ENCODE measurements at regions not wholly inside any gene's neighbourhood (a gene's known extent, or its start where the extent isn't known, plus 50 kb on each side); places are given as distances from the start of the nearest gene placed in this dataset.
A peak's percentile ranks its signal among the peaks of the same experiment; 100 is the strongest.
"Not testable (repeated sequence)": the region's sequence is repeated elsewhere in the genome, so short reads cannot be mapped to it uniquely, and the experiment has no call there.

DNA sequence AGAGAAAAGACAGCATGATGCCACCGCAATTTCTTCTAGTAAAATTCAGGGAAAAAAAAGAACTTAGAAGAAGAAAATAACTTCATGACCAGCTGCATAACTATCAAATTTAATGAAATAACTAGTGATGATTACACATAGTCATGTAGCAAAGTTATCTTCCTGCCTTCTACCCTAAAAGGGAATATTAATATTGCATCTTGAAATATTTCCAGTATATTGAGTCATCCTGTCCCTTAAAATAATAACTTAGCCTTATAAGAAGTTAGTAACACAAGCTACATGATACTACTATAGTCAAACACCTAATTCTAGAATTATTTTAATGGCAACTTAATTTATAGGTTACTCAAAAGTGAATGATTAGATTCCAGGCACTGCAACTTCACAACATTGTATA lies 289.2 kb downstream of the KLF12 start:
- DNase-seq (ENCODE audit: low read depth) = peak; percentile 36

DNA sequence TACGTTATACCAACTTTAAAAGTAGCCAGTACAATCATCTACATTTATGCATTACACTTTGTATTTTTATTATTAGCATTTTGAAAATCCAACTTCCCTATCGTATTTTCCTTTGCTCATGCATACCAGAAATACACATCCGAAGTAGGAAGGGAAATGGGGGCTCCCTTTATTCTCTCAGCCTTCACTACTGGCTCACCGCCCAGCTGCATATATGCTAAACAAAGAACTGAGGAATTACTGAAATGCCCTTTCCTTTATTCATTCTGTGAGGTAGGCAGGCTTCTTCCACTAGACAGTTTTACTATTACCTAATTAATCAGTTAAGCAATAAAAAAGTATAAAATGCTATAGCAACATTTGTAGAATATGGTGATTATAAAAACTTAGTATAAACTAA lies 291.6 kb downstream of the KLF12 start:
- DNase-seq (ENCODE audit: low read depth) = no peak

DNA sequence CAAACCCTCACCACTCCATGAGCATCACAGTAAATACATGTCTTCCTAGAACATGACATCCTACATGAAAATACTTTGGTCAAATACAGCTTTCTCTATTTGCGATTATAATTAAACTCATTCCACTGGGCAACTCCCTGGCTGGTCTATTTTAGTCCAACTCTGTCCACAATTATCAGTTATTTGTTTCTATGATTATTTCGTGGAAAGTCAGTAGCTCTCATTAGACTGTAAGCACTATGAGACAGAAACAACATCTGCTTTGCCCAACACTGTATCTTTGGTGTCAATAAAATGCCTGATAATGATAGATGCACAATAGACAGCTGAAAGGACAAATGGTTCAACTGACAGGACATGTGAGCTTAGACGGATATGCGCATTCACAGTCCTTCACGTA lies 292.0 kb downstream of the KLF12 start:
- no peak for DNase-seq (ENCODE audit: low read depth)

DNA sequence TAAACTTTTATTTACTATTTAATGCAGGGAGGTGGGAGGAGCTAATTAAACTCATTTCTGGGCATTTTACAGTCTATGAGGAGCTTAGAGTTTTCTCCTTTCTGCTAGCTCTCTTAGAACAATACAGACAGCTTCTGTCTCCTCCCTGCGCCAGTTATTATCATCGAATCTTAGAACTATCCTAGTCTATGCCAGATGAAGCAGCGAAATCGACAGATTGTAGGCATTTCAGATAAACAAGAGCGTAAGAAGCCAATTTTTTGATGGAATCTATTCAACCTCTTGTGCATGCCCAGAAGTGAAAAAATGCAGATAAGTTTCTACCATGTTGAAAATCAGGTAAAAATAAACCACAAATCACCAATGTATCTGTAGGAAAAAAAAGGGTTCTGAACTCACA lies 297.1 kb downstream of the KLF12 start:
- DNase-seq (ENCODE audit: low read depth) = no peak

DNA sequence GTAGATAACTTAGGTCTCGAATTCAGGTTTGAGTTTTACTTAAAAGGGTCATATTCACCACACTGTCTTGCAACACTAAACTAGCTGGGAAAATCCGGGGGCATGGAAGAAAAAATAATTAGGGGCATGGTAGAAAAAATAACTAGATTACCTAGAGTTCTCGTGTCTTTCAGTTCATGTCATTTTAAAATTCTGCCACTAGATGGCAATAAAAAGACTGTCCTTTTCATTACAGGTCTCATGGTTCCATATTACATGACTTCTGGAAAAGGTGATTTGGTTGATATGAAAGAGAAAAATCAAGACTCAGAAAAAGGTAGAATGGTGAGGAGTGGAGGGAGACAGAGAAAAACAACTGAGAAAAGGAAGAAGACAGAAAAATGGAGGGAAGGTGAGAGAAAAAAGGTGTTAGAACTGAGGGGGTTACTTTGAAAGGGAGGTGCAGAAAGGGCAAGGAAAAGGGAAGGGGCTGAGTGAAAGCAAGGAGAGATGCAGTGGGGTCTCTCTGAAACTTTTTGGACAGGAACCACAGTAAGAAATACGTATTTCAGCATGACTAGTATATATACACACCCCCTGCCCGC lies 299.0 kb downstream of the KLF12 start:
- peak; percentile 20 for DNase-seq (ENCODE audit: low read depth)

DNA sequence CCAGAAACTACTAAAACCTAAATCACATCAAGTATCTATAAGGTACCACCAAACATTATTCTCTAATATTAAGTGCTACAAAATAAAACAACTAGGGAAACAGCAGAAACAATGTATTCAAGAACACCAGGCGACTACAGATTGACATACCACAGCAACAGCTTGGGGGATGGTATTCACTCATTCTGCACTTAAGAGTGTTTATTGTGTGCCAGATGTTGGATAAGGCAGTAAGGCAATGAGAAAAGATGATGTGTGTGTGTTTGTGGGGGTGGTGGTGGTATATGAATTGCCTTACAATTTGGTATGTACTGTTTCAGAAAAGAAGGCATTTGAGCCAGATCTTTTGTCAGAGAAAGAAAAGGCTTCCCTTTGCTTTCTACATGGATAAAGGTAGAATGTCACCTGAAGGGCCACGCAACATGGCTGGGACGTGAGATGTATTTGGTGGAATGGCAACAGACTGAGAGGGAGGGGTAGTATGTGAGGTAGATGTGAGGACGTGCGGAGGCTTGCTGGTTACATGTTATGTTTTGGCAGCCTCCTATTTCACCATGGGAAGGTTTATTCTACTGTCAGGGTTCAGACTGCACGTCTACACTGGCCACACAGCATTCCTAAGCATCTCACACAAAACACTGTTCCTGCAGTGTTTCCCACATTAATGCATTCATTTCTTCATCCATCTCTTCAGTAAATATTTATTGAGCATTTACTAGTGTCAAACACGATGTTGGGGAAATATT lies 300.7 kb downstream of the KLF12 start:
- DNase-seq (ENCODE audit: low read depth) = no peak

DNA sequence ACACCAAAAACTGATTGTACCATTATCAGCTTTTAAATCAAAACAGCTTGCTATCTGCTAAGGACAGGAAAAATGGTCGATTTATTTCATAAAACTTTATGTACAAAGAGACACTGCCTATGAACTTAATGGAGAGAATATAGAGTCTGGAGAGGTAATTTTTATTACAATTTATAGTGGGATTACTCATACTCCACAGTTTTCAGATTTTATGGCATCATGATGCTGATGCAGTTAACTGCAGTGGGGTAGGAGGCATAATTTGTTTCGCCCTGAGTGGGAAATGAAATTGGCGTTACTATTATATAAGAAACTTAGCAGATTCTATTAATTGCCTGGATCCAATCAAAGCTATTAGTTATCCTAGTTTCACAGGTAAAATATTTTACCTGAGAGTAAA lies 301.4 kb downstream of the KLF12 start:
- no peak for DNase-seq (ENCODE audit: low read depth)

DNA sequence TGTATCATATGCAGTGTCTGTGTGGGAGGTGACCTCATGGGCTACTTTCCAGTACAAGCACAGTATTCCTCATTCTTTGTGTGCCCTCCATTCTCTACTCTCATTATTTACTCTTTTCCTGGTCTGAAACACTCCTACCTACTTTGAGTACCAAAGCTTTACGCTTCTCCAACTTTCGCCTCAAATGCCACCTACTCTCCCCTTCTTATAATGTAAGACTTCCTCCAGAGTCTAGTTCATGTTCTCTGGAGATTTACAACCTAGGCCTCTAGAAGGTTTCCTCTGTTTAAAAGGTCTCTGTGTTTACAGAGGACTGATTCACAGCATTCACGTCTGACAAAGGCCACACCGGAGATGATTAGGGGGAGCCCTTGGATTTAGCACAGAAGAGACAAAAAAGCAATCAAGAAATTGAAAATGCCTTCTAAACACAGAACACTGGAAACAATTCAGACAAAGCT lies 302.0 kb downstream of the KLF12 start:
- no peak for DNase-seq (ENCODE audit: low read depth)

DNA sequence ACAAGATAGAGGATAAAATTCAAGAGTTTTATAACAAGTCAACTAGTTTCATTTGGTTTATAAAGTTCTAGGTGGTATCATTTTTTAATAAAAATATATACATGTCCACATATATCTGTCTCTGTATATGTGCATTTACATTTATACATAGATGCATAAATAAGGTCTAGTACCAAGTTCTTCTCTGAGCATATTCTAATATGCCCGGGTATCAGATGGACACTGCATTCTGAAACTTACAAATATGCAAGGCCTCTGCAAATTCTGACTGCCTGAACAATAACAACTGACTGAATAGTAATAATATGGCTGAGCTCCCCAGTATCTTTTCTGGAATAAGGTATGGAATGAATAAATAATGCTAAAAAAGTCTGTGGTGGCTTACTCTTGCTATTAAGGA lies 304.8 kb downstream of the KLF12 start:
- no peak for DNase-seq (ENCODE audit: low read depth)

DNA sequence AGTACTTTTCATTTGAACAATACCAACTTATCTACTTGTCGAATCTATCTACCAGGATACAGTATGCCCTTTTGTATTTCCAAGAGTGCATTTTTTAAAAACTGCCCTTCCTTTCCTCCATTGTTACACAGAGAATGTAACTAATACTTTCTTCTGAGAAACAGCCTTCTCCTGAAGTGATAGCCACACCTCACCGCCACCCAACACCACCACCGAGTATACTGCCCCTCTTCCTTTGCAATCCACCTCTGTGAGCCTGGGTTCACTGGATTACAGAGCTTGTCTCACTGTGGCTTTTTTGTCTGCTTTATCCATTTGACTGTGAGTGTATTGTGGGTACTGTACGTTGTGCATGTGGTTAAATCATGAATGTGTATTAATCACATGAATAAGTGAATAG lies 305.4 kb downstream of the KLF12 start:
- no peak for DNase-seq (ENCODE audit: low read depth)

DNA sequence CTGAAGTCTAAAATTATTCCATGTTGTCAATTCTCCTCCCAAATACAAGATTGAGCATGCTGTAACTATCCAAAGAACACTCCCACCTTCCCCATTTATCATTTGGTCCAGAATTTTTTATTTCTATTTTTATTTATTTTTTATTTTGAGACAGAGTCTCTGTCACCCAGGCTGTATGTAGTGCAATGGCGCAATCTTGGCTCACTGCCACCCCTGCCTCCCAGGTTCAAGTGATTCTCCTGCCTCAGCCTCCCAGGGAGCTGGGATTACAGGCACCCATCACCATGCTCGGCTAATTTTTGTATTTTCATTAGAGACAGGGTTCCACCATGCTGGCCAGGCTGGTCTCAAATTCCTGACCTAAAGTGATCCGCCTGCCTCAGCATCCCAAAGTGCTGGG lies 306.8 kb downstream of the KLF12 start:
- DNase-seq (ENCODE audit: low read depth) = no peak

DNA sequence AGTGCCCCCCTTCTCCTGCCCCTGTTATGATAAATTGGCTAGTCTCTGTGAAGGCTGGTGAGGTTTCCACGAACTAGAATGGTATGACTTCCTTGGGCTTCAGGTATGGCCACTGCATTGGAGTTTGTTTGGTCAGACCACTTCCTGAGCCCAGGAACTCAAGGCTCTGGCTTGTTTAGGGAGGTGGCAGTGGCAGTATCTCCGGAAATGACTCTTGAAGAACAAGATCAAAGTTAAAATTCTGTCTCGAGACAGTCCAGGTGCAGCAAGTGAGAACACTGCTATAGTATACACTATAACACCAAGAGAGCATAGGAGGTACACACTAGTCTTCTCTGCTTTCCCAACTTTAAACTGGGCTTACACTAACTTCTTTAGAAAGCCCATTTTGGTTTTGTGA lies 309.1 kb downstream of the KLF12 start:
- DNase-seq (ENCODE audit: low read depth) = no peak

DNA sequence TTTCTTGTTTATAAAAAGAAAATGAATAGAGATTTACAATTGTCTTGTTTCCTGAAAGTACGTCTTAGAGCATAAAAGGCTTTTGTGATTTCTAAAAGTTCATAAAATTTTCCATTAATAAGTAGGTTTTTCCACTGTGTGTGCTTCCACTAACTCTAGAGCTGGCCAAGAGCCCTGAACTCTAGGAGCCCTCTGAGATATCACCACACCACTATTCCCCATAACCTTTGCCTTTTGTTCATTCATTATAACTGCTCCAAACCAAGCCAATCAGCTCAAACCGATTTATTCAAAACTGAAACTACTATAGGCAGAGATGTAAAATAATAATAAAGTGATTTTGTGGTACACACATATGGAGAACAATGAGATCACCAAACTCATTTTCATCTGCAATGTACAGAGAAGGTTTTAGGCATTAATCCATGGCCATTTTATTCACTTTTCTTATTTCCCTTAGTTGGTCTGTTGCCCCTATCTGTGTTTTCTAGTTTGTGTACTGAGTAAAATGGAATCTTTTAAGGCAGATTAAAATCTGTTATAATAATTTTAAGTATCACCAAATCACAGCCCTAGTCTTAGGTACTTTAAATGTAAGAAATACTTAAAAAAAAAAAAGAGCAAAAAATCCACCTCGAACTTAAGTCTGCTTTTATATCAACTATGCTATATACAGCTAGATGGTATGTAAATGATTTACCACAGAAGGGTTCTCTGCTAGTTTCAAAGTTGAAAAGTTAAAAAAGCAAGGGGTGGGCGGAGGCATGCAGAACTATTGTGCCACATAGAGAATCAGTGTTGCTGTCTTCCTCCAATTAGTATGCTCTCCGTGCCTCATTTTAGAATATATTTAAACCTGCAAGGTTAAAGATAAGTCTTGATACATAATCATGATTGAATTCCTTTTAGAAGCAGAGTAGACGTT lies 311.3 kb downstream of the KLF12 start:
- no peak for DNase-seq (ENCODE audit: low read depth)

DNA sequence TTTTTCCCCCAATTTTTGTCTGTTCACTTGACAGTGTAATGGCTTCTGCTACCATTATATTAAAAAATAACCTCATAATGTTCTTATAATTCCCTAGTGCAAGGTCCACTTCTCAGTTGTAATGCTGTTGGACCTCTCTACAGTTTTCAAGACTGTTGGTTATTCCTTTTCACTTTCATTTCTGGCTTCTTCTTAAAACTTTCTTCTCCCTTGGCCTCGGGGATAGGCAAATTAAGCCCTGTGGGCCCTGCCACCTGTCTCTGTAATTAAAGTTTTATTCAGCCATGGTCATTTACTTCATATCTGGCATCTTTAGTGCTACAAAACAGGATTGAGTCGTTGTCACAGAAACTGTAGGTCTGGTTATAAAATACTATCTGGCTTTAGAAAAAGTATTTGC lies 313.5 kb downstream of the KLF12 start:
- no peak for DNase-seq (ENCODE audit: low read depth)

DNA sequence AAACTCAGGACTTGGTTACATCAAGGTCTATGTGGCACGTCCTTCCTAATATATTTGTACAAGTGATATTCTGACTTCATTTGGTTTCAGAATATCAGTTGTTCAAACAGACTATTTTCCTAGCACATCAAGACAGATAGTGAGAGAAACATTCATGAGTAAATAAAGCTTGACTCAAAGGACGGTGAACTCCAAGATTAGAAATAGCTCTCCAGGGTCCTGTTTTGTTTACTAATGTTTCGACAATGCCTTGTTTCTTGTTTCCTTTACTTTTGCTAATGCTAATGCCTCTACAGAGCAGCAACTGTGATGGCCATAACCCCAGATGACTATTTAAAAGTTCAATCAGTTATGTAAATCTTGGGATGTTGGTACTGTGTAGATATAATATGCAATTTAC lies 313.9 kb downstream of the KLF12 start:
- DNase-seq (ENCODE audit: low read depth) = no peak

DNA sequence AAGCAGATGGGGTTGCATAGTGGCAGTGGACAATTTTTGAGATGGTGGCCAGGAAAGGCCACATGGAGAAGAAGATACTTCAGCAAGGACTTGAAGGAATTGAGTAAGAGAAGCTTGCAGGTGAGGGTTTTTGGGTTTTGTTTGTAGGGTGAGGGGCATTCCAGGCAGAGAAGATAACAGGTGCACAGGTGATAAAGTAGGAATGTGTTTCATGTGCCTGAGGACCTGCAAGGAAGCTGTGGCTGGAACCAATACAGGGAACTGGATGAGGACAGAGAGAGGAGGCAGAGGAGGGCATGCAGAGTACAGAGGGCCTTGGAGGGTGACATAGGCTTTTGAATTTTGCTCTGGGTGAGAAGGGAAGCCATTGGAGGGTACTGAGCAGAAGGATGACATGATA lies 314.5 kb downstream of the KLF12 start:
- no peak for DNase-seq (ENCODE audit: low read depth)

DNA sequence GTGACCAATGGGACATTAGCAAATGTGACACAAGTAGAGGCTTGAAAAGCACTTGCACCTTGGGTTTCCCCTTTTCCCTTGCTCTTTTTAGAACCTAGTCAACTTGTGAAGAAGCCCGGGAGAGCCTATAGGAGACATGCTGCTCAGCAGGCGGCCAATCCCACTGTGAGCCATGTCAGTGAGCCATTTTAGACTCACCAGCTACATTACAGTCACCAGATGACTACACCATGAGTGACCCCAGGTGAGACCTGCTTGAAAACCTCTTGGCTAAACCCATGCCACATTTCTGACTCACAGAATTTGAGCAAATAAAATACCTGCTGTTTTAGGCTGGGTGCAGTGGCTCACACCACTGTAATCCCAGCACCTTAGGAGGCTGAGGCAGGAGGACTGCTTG lies 317.5 kb downstream of the KLF12 start:
- no peak for DNase-seq (ENCODE audit: low read depth)

DNA sequence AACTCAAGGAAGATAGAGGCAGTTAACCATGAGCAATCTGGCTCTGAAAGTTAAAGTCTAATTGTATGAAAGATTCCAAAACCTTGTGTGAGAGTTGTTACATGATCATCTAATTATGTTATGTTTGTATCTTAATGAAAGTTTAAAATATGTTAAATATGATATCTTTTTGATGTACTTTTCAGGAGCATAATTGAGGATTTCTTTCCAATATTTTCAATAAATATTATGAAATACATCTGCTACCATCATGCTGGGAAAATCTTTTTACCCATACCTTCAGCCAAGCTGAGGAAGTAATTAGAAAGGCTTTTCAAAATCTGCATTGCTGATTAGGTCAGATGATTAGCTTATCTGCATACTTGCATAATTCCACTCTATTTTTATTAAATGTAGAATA lies 318.4 kb downstream of the KLF12 start:
- DNase-seq (ENCODE audit: low read depth) = no peak

DNA sequence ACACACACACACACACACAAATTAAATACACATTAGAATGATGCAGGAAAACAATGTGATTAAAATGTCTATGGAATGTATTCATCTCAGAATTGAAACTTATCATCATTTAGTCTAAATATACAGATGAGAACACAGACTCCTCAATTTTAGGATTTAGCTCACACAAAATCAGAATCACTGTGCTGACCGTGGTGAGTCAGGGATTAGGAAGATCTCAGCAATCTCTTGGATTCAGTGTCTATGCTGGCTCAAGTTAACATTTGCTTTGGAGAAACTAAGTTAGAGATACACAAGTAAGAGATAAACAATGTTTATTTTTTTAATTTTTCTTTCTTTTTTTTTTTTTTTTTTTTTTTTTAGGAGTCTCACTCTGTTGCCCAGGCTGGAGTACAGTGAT lies 323.6 kb downstream of the KLF12 start:
- no peak for DNase-seq (ENCODE audit: low read depth)

DNA sequence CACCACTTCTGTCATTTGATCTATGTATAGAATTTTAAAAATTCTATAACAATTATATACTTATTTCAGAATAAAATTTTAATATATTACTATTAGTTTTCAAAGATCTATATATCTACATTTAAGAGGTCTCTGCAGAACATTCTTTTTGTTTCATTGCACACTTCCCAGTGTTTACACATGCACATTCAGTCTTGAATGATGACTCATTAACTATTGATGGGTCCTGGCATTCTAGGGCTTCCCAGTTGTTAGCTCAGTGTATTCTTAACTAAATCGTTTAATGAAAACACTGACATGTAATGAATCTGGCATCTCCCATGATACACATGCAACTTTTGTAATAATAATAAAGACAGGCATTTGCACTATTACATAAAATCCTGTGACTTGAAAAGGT lies 324.6 kb downstream of the KLF12 start:
- peak; percentile 11 for DNase-seq (ENCODE audit: low read depth)

DNA sequence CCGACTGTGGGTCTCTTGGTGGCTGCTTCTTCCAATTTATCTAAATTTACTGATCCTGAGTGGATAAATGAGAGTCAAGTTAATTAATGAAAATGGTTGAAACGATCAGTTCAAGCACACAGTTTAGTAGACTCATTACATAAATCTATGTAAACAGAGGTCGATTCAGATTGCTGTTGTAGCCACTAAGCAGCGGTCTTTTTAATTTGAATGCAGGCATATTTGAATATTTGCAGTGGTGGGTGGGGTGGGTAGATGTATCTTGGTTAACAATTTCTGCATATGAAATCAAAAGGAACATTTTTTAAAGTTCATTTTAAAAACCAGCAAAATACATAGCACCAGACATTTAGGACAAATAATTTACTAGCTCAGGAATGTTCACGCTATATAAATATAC lies 325.9 kb downstream of the KLF12 start:
- no peak for DNase-seq (ENCODE audit: low read depth)

DNA sequence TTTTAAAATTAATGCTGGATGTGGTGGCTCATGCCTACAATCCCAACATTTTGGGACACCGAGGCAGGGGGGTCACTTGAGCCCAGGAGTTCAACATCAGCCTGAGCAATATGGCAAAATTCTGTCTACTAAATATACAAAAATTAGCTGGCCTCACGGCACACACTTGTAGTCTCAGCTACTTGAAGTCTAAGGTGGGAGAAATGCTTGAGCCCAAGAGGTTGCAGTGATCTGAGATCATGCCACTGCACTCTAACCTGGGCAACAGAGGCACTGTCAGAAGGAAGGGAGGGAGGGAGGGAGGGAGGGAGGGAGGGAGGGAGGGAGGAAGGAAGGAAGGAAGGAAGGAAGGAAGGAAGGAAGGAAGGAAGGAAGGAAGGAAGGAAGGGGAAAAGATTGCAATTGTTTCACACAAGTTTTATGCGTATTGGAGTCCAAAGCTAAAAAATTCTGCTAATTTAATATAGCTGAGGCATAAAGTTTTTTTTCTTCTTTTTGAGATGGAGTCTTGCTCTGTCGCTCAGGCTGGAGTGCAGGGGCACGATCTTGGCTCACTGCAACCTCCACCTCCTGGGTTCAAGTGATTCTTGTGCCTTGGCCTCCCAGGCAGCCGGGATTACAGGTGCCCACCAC lies 328.8 kb downstream of the KLF12 start:
- not testable (repeated sequence) for DNase-seq (ENCODE audit: low read depth)

DNA sequence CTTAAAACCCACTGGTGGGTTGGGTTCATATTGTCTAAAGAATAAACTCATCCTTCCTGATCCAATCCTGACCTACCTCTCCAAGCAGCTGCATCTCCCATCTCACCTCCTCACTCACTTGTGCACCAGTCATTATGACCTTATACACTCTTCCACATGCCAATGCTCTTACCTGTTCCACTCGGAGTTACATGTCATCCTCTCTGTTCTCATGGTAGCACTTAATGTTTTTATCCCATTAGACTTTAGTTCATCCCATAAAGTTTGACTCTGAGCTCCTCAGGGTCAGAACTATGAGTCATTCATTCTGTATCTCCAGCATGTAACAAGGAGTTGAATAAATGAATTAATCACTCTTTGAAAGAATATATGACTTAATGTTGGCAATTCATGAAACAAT lies 330.2 kb downstream of the KLF12 start:
- DNase-seq (ENCODE audit: low read depth) = no peak
